ENCODE measurements at regions not wholly inside any gene's neighbourhood (a gene's known extent, or its start where the extent isn't known, plus 50 kb on each side); places are given as distances from the start of the nearest gene placed in this dataset.

- H2AFZ ChIP-seq (ENCODE audit: low read length), result no peak overlapping the region
Observed at GRCh38 chr3:178386401-178386800, 149.8 kb upstream of the KCNMB2 start.

GRCh38 chr3:178386880-178387279 lies 149.4 kb upstream of the KCNMB2 start:
- TF ChIP-seq CTCF (IDR thresholded peaks at IDR 0.05; ENCODE audit: low read length), result no peak
- no peak for TF ChIP-seq EZH2phosphoT487 (IDR thresholded peaks at IDR 0.05; ENCODE audit: low read length)
- TF ChIP-seq EZH2 (optimal IDR thresholded peaks at IDR 0.05; ENCODE audit: low read depth, low read length), result no peak
- no peak for DNase-seq
- Histone ChIP-seq H2AFZ (ENCODE audit: low read length) (no peak overlapping the region), H3F3A (ENCODE audit: insufficient read depth, low read length) (no peaks in the 10 kb centered on the region), H3K36me3 (replicated peaks; ENCODE audit: insufficient read depth, low read length) (no peaks in the 10 kb centered on the region), H3K9ac (ENCODE audit: low read length) (no peak overlapping the region), H3K27me3 (replicated peaks; ENCODE audit: insufficient read depth, low read length) (no peaks in the 10 kb centered on the region), H3K4me3 (ENCODE audit: low read length) (no peak overlapping the region), H3K27ac (ENCODE audit: low read length) (no peak overlapping the region), H3K9me2 (replicated peaks; ENCODE audit: insufficient read depth, low read length) (no peaks in the 10 kb centered on the region), H3K79me2 (ENCODE audit: low read length) (no peaks in the 10 kb centered on the region), H3K4me2 (ENCODE audit: low read depth, low read length) (no peak overlapping the region), H4K20me1 (ENCODE audit: insufficient read depth, low read length) (no peaks in the 10 kb centered on the region), H3K9me3 (replicated peaks; ENCODE audit: insufficient read depth, low read length) (no peaks in the 10 kb centered on the region), H3K4me1 (ENCODE audit: low read length) (no peaks in the 10 kb centered on the region)

More at GRCh38 chr3:178386401-178386800, 149.8 kb upstream of the KCNMB2 start:
- H3K9me2 ChIP-seq (replicated peaks; ENCODE audit: insufficient read depth, low read length), result no peaks in the 10 kb centered on the region
- no peak overlapping the region for H3K4me3 ChIP-seq (ENCODE audit: low read length)
- TF ChIP-seq EZH2phosphoT487 (IDR thresholded peaks at IDR 0.05; ENCODE audit: low read length), result no peak
- no peak for TF ChIP-seq CTCF (IDR thresholded peaks at IDR 0.05; ENCODE audit: low read length)
- no peak for TF ChIP-seq EZH2 (optimal IDR thresholded peaks at IDR 0.05; ENCODE audit: low read depth, low read length)
- H3K79me2 ChIP-seq (ENCODE audit: low read length), result no peaks in the 10 kb centered on the region
- no peak overlapping the region for H3K9ac ChIP-seq (ENCODE audit: low read length)
- DNase-seq, result peak; percentile 18
- no peaks in the 10 kb centered on the region for H3K4me1 ChIP-seq (ENCODE audit: low read length)
- no peak overlapping the region for H3K27ac ChIP-seq (ENCODE audit: low read length)
- no peaks in the 10 kb centered on the region for H3K27me3 ChIP-seq (replicated peaks; ENCODE audit: insufficient read depth, low read length)
- H3K9me3 ChIP-seq (replicated peaks; ENCODE audit: insufficient read depth, low read length), result no peaks in the 10 kb centered on the region
- H3F3A ChIP-seq (ENCODE audit: insufficient read depth, low read length), result no peaks in the 10 kb centered on the region
- no peaks in the 10 kb centered on the region for H4K20me1 ChIP-seq (ENCODE audit: insufficient read depth, low read length)
- H3K4me2 ChIP-seq (ENCODE audit: low read depth, low read length), result no peak overlapping the region
- no peaks in the 10 kb centered on the region for H3K36me3 ChIP-seq (replicated peaks; ENCODE audit: insufficient read depth, low read length)

GRCh38 chr3:178388473-178388872 lies 147.8 kb upstream of the KCNMB2 start:
- H4K20me1 ChIP-seq (ENCODE audit: insufficient read depth, low read length), result no peaks in the 10 kb centered on the region
- H3K9me3 ChIP-seq (replicated peaks; ENCODE audit: insufficient read depth, low read length), result no peaks in the 10 kb centered on the region
- H3K4me3 ChIP-seq (ENCODE audit: low read length), result no peak overlapping the region
- no peaks in the 10 kb centered on the region for H3K4me1 ChIP-seq (ENCODE audit: low read length)
- H3K4me2 ChIP-seq (ENCODE audit: low read depth, low read length), result no peak overlapping the region
- H3K27ac ChIP-seq (ENCODE audit: low read length), result no peak overlapping the region
- H3F3A ChIP-seq (ENCODE audit: insufficient read depth, low read length), result no peaks in the 10 kb centered on the region
- no peaks in the 10 kb centered on the region for H3K27me3 ChIP-seq (replicated peaks; ENCODE audit: insufficient read depth, low read length)
- no peak overlapping the region for H2AFZ ChIP-seq (ENCODE audit: low read length)
- no peaks in the 10 kb centered on the region for H3K9me2 ChIP-seq (replicated peaks; ENCODE audit: insufficient read depth, low read length)
- no peak for TF ChIP-seq EZH2phosphoT487 (IDR thresholded peaks at IDR 0.05; ENCODE audit: low read length)
- TF ChIP-seq CTCF (IDR thresholded peaks at IDR 0.05; ENCODE audit: low read length), result no peak
- no peak for TF ChIP-seq EZH2 (optimal IDR thresholded peaks at IDR 0.05; ENCODE audit: low read depth, low read length)
- H3K9ac ChIP-seq (ENCODE audit: low read length), result no peak overlapping the region
- no peak for DNase-seq
- H3K36me3 ChIP-seq (replicated peaks; ENCODE audit: insufficient read depth, low read length), result no peaks in the 10 kb centered on the region
- H3K79me2 ChIP-seq (ENCODE audit: low read length), result no peaks in the 10 kb centered on the region

Measured in MM.1S (cell line).